Mesothelial cell of epicardium (in vitro differentiated cells): ENCODE measurements at regions not wholly inside any gene's neighbourhood (a gene's known extent, or its start where the extent isn't known, plus 50 kb on each side); places are given as distances from the start of the nearest gene placed in this dataset.
"Not testable (repeated sequence)": the region's sequence is repeated elsewhere in the genome, so short reads cannot be mapped to it uniquely, and the experiment has no call there.

ENCODE experiments used
- DNase-seq, 2 experiments: peaks; one replicate each; pipeline ENCODE4 v3.0.0; 2021; ENCODE audit warnings: low spot score in 2 of 2; ENCODE audit not compliant: unreplicated experiment in 2 of 2
- H3K27ac Mint-ChIP-seq: 2 replicates; pipeline ENCODE4 v1.8.0; 2021; ENCODE audit warnings: mixed read lengths
- H3K27me3 Mint-ChIP-seq: 2 replicates; pipeline ENCODE4 v1.8.0; 2021; ENCODE audit warnings: low read depth, mixed read lengths
- H3K36me3 Mint-ChIP-seq: 2 replicates; pipeline ENCODE4 v1.8.0; 2021; ENCODE audit warnings: mixed read lengths
- H3K4me1 Mint-ChIP-seq: 2 replicates; pipeline ENCODE4 v1.8.0; 2021; ENCODE audit warnings: mixed read lengths
- H3K4me3 Mint-ChIP-seq: 2 replicates; pipeline ENCODE4 v1.8.0; 2021; ENCODE audit warnings: mild to moderate bottlenecking, moderate library complexity, mixed read lengths
- H3K9me3 Mint-ChIP-seq: 2 replicates; pipeline ENCODE4 v1.8.0; 2021; ENCODE audit warnings: mixed read lengths
- TF ChIP-seq, protein P1 (sequence below): fragments of 200-600 bp; sonication (generic); IDR thresholded peaks from one replicate; pipeline ENCODE4 v1.5.0; 2021; ENCODE audit warnings: antibody characterized with exemption; ENCODE audit not compliant: unreplicated experiment

DNA sequence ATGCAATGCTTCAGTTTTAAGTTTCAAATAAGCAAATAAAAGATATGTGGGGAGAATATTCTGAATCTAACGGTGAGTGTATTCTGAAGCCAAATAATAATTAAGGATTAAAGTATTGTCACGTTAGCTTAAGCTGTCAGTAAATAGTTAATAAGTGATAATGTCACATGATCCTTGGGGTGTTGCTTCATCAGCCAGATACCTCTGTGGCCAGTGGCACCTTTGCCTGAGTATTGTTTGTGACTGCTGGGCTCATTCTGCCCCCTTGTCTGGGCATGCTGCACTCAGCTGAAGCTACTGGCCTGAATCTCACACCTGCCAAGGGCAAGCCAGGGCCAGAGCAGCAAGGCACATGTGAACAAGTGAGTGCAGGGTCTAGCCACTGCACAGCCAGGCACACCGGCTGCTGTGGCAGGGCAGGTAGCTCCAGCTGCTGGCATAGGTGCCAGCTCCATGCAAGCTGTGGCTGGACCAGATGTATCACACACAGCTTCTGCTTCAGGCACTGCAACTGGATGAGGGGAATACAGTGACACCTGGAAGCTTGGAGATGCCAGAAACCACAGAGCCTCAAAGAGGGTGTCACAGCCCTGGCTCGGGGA lies 739.7 kb downstream of the SLC6A15 start:
- Mint-ChIP-seq H3K27ac (no peak overlapping the region), H3K36me3 (no peaks in the 10 kb centered on the region), H3K27me3 (no peaks in the 10 kb centered on the region), H3K4me1 (no peaks in the 10 kb centered on the region), H3K9me3 (no peaks in the 10 kb centered on the region), H3K4me3 (no peak overlapping the region)
- DNase-seq: no peak
- TF ChIP-seq, protein P1, sequence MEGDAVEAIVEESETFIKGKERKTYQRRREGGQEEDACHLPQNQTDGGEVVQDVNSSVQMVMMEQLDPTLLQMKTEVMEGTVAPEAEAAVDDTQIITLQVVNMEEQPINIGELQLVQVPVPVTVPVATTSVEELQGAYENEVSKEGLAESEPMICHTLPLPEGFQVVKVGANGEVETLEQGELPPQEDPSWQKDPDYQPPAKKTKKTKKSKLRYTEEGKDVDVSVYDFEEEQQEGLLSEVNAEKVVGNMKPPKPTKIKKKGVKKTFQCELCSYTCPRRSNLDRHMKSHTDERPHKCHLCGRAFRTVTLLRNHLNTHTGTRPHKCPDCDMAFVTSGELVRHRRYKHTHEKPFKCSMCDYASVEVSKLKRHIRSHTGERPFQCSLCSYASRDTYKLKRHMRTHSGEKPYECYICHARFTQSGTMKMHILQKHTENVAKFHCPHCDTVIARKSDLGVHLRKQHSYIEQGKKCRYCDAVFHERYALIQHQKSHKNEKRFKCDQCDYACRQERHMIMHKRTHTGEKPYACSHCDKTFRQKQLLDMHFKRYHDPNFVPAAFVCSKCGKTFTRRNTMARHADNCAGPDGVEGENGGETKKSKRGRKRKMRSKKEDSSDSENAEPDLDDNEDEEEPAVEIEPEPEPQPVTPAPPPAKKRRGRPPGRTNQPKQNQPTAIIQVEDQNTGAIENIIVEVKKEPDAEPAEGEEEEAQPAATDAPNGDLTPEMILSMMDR: no peak

DNA sequence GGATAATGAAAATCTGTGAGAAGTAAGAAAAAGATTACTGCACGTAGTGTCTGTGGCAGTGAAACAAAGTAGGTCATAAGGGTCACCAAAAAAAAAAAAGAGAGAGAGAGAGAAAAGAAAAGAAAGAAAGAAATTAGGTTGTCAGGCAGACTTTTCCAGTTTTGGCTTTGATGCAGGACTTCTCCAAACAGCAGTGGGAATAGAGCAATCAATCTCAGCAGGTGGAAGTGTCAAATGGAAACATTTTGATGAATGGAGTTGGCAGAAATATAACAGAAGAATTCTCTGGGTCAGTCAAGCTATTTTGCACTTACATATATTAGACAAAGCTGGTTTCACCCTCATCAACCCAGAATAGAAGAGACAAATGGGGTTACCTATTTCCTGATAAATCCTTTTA lies 745.8 kb downstream of the SLC6A15 start:
- Mint-ChIP-seq H3K4me1 (peaks cover 15% of the 10 kb centered on the region), H3K9me3 (no peaks in the 10 kb centered on the region), H3K27ac (no peak overlapping the region), H3K4me3 (no peak overlapping the region), H3K36me3 (no peaks in the 10 kb centered on the region), H3K27me3 (no peaks in the 10 kb centered on the region)
- no peak for DNase-seq
- TF ChIP-seq, protein P1: no peak

DNA sequence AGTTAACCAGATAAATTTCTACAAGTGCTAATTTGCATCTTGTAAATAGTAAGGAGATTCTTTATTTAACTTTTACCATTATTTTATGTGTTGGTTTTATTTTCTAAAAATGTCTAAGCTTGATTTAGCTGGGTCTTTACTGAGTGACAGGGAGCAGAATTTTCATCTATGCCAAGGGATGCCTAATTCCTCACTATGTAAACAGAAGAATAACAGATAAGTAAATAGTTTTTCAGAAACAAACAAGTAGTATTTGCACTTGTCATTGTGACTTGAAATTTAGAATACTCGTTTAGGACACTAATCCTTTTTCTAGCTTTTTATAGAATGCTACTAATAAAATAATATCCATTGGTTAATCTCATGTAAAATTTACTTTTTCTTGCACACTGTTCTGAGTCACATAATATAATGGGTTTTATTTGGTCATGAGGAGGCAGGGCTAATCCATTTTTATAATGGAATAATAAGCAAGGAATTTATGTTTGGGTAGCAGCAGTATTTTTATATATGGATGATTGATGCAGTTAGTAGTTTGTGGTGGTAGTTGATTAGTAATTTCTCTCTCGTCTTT lies 746.5 kb downstream of the SLC6A15 start:
- H3K4me3 Mint-ChIP-seq: no peak overlapping the region
- H3K4me1 Mint-ChIP-seq: peaks cover 15% of the 10 kb centered on the region
- no peaks in the 10 kb centered on the region for H3K36me3 Mint-ChIP-seq
- DNase-seq: no peak
- TF ChIP-seq, protein P1: no peak
- H3K27me3 Mint-ChIP-seq: no peaks in the 10 kb centered on the region
- no peaks in the 10 kb centered on the region for H3K9me3 Mint-ChIP-seq
- H3K27ac Mint-ChIP-seq: no peak overlapping the region

DNA sequence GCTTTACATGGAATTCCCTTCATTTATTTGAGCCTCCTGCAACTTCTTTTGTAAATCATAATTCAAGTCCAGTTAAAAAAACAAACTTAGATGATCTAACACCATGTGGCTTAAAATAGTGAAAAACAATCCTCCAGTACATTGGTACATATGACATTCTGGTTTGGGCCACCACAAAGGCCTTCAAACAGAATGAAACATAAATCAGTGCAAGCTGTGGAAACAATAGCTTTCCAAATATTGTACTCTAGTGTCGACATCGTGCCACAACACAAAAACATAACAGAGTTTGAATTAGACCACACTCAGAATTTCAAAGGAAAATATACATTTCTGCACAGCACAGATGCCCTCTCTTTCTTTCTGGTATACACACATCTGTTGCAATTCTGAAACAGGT lies 751.3 kb downstream of the SLC6A15 start:
- no peak for DNase-seq
- no peaks in the 10 kb centered on the region for H3K27me3 Mint-ChIP-seq
- peaks cover 7% of the 10 kb centered on the region for H3K4me1 Mint-ChIP-seq
- no peak overlapping the region for H3K27ac Mint-ChIP-seq
- peaks cover 4% of the 10 kb centered on the region for H3K9me3 Mint-ChIP-seq
- H3K4me3 Mint-ChIP-seq: no peak overlapping the region
- TF ChIP-seq, protein P1: no peak
- H3K36me3 Mint-ChIP-seq: no peaks in the 10 kb centered on the region

DNA sequence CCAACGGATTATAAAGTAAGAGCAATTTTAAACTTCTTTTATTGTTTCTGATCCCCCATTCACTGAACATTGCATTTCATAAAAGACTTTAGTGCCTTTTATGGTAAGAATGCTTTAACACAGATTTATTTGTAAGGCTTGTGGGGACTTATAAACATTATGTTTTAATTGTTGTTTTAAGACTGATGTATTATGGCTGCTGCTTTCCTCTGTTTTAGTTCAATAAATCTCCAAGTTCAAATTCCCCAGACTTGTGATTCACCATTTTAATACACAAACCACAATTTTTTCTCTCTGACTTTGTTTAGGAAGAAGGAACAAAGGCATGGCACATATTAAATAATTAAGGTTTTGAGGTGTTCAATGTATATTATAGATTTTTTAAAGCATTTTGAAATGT lies 753.3 kb downstream of the SLC6A15 start:
- Mint-ChIP-seq H3K9me3 (peaks cover 10% of the 10 kb centered on the region), H3K4me1 (peaks cover 2% of the 10 kb centered on the region), H3K4me3 (no peak overlapping the region), H3K36me3 (no peaks in the 10 kb centered on the region), H3K27me3 (no peaks in the 10 kb centered on the region), H3K27ac (no peak overlapping the region)
- DNase-seq: no peak
- TF ChIP-seq, protein P1: no peak

DNA sequence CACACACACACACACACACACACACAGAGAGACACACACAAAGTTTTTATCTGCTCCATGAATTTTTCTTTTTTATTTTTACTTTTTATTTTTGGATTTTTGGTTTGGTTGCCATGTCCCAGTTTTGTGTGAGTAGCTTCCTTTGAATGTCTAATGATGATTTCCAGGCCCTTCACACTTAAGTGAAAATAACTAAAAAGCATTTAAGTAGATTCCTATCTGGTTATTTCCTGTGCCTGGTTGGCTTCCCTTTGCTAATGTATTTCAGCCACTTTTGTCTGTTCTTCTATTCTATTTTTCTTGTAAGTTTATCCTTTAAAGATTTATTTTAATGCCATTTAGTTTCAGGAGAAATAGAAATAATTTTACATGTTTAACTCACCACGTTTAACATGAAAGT lies 755.4 kb downstream of the SLC6A15 start:
- no peaks in the 10 kb centered on the region for H3K36me3 Mint-ChIP-seq
- H3K27ac Mint-ChIP-seq: no peak overlapping the region
- peaks cover 24% of the 10 kb centered on the region for H3K9me3 Mint-ChIP-seq
- H3K27me3 Mint-ChIP-seq: no peaks in the 10 kb centered on the region
- TF ChIP-seq, protein P1: no peak
- no peak for DNase-seq
- H3K4me3 Mint-ChIP-seq: no peak overlapping the region
- H3K4me1 Mint-ChIP-seq: peaks cover 2% of the 10 kb centered on the region

DNA sequence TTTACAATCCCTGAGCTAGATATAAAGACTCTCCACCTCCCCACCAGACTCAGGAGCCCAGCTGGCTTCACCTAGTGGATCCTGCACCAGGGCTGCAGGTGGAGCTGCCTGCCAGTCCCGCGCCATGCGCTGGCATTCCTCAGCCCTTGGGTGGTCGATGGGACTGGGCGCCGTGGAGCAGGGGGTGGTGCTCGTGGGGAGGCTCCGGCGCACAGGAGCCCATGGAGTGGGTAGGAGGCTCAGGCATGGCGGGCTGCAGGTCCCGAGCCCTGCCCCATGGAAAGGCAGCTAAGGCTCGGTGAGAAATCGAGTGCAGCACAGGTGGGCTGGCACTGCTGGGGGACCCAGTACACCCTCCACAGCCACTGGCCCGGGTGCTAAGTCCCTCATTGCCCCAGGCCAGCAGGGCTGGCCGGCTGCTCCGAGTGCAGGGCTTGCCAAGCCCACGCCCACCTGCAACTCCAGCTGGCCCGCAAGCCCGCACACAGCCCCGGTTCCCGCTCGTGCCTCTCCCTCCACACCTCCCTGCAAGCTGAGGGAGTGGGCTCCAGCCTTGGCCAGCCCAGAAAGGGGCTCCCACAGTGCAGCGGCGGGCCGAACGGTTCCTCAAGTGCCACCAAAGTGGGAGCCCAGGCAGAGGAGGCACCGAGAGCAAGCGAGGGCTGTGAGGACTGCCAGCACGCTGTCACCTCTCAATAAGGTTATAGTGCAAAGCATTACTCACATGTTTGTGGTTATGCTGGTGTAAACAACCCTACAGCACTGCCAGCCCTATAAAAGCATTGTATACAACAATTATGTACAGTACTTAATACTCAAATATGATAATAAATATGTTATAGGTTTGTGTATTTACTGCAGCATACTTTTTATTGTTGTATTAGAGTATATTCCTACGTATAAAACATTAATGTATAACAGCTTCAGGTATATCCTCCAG lies 757.3 kb downstream of the SLC6A15 start:
- H3K4me1 Mint-ChIP-seq, H3K27me3 Mint-ChIP-seq, H3K4me3 Mint-ChIP-seq, DNase-seq, H3K36me3 Mint-ChIP-seq, H3K27ac Mint-ChIP-seq: not testable (repeated sequence)
- peaks cover 32% of the 10 kb centered on the region for H3K9me3 Mint-ChIP-seq
